Dedifferentiated amniotic fluid mesenchymal stem cell (primary cell): ENCODE measurements at regions not wholly inside any gene's neighbourhood (a gene's known extent, or its start where the extent isn't known, plus 50 kb on each side); places are given as distances from the start of the nearest gene placed in this dataset.
A peak's percentile ranks its signal among the peaks of the same experiment; 100 is the strongest.

Experiments
- DNase-seq: peaks from one replicate; pipeline ENCODE4 v3.0.0-alpha.2; 2016; ENCODE audit errors: extremely low spot score

DNA sequence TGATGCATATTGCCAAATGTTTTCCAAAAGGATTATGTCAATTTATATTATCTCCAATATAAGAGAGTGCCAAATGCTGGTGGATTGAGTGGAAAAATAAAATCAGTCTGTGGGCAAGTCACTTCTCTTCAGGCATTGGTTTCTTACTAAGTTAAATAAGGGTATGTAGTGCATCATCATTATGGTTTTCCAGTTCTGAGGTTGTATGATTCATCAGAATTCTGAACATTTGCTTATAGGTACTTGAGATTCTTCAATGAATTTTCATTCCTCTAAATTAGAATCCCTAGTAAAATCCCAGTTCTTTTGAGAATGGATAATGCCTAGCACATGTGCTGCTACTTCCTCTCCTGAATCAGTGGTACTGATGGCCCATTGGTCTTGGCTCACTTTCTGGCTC, 188.9 kb upstream of the OSR1 start:
- no peak for DNase-seq

DNA sequence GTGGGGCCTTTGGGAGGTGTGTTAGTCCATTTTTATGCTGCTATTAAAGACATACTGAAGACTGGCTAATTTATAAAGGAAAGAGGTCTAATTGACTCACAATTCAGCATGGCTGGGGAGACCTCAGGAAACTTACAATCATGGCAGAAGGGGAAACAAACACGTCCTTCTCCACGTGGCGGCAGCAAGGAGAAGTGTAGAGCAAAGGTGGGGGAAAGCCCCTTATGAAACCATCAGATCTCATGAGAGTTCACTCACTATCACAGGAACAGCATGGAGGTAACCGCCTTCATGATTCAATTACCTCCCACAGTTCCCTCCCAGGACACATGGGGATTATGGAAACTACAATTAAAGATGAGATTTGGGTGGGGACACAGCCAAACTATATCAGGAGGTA, 187.1 kb upstream of the OSR1 start:
- no peak for DNase-seq

DNA sequence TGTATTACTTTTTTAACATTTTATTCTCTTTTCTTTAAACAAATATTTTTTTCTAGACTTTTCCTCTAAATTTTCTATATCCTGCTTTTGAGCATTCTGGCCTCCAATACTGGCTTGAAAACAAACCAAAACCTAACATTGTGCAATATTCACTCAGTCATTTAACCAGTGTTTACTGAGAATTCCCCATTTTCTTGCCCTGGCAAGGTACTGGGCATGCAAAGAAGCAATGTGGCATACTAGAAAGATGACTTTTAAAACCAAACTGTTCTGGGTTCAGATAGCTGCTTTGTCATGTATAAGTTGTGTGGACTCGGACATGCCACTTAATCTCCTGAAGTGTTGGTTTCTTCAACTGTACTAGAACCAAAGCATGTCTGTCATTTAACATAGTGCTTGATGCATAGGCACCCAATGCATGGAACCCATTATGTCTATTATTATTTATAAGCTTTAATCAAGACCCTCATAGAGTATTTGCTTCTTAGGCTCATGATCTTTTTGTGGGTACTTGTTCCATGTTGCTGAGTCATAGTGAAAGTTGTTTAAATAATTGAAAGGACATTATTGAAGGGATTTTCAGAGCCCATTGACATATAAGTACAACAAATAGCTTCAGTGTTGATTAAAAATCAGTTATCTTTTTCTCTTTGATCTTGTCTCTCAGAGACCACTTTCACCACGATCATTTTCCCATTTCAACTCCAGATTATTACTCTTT, 185.4 kb upstream of the OSR1 start:
- no peak for DNase-seq

DNA sequence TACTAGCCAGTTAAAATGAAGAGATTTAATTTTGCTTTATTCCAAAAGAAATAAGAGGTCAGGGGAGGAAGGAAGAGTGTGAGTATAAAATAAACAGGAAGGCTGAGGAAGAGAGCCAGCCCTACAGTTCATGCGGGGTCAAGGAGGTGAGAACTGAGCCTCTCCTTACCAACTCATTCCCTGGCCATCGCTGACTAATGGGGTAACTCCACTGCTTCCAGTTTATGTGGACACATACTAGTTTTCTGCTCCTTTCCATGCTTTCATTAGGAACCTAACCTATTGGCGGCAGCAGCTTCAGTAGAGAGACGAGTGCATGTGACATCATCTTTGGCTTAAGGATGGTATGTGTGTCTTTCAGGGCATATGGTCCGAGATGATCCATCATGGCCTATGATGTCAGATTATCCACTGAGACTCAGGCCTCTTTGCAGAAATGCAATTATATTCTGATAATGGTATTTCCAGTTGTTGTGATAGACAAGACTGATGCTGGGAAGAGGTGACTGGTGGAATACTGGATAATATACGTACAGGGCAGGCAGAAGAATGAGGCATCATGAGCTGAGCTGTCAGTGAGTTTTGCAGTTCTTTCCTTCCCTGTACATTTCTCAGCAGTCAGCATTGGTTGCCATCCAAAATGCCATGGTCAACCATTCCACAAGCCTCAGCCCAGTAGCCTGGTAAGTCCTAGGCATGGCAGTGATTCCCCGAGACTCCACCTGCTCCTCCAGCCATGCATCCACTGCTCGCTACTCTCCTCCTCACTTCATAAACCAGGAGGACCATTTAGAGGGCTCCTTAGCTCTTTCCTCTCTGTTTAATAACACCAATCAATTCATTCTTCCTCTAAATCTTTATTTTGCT, 184.6 kb upstream of the OSR1 start:
- no peak for DNase-seq

DNA sequence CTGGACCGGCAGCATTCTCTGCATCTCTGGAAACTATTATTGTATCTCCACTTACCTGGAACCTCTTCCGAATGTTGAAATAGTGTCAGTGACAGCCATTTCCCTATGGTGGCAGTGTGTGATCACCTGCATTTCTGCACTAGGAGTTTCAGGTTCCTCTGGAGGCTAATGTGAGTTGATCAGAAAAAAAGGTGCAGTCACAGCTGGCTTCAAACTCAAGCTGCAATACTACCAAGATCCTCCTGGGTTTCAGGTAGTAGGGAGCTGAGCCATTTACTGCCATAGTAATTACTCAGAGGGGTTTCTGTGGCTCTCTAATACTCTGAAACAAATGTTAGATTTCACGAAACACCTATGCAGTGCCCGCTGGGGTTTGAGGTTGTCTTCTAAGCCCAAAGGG, 183.5 kb upstream of the OSR1 start:
- DNase-seq = no peak

DNA sequence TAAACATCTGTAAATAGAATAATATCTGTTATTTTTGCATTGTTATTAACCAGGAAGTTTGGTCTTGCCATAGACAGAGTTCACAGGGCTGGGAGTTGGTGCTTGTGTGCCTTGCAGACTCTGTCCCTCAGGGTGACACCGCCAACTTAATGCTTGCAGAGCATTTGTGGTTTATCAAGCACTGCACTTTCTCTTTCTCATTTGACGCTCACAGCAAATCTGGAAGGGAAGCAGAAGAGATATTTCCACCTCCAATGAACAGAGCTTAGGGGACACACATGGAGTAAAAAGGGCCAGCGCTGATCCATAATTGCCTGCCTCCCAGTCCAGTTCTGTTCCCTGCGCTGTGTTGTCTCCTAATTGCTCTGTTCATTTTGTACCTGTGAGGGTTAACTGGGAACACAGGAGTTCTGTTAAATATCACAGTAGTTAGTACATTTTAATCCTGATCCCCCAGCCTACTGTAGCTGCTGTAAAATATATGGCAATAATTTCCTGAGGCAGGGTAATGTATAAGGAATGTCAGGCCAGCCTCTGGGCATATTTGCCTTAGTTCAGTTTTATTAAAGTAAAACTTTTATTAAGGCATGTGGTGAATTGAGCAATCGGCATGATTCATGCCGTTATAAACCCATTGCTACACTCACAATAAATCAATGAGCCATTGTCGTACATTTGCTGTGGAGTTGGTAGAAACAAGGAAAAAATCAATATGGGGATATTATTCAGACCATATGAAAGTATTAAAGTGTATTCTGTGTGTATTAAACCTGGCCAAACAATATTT, 182.5 kb upstream of the OSR1 start:
- peak; percentile 58 for DNase-seq

DNA sequence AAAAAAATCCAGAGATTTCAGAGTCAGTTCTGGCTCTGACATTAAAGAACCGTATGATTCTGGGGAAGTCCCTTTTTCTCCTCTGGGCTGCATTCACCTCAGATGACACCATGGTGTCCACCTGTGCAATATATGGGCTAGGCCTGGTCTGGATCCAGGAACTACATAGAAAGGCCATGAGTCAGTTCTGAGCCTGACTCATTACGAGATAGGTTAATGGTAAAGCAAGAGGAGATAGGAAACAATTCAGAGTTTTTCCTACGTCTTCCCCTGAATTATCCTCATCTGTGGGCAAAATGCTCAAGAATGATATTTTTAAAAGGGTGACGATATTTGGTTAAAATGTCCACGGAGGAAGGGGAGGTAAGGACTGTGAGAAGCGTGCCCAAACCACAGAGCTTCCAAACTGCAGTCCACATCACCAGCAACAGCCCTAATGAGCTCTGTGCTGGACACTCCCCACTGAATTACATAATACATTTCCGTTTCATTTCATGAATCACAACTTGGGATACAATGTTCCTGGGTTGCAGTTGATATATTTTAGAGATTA, 180.1 kb upstream of the OSR1 start:
- DNase-seq = peak; percentile 70

DNA sequence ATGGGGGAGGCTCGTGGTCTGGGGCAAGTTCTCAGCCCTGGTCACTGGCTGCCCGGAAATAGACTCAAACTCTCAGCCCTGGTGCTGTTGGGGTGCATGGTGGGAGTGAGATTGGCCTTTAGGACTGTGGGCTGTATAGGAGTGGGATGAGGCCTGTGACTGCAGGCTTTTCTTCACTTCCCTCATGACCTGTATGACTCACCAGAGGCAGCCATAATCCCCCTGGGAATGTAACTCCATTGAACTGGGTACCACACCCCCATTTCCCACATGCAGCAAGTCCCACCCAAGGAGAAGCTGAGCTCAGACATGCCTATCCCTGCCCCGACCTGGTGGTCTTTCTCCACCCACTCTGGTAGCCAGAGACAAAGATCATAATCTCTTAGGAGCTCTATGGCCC, 177.7 kb upstream of the OSR1 start:
- no peak for DNase-seq

DNA sequence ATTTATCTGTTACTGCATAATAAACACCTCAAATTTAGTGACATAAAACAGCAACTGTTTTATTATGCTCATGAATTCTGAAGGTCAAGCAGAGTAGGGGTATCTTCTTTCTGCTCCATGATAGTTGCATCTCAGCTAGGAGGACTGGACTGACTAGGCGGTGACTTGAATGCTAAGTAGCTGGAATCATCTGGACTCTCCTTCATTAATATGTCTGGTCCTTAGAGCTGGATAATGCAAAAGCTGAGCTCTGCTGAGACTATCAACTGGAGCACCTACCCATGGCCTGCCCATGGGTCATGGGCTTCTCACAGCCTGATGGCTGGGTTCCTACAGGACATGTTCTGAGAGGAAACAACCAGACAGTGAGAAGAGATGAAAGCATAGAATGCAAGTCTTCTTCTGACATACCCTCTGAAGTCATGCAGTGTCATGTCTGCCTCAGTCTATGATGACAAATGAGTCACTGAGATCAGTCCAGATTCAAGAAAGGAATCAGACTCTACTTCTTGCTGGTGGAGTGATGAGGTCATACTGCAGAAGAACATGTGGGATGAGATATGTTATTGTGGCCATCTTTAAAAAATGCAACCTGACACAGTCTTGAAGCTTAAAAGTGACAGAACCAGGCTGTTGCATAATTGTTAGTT, 174.2 kb upstream of the OSR1 start:
- no peak for DNase-seq

DNA sequence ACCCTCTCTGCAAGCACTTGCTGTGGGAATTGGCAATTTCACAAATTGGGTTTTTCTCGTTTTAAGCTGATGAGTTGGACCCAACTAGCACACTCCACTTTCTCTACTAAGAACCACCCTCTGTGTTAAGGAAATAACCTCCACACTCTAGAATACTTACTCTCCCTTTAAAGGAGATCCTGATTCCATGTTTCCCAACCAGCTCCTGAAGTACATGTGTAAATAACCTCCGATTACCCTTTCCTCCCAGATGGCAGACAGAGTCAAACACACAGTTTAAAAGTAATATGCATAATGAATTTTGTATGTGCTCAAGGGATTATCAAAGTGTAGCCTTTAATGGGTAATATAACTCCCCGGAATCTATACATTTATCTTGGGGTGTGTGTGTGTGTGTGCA, 171.3 kb upstream of the OSR1 start:
- no peak for DNase-seq

DNA sequence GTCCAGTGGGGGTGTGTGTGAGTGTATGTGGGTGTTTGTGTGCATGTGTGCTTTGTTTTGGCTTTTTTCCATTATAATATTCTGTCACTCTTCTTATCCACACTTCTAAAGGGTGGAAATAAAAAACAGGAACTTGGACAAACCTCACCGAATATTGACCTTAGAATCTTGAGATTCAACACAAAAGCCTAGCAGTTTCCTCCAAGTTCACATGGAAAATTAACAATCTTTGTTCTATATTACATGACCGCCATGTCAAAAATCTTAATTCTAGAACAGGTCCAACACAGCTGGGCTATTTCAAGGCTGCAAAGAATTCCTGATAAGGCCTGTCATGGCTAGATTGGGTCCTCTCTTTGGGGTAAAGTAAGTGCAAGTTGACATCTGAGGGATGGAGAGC, 169.3 kb upstream of the OSR1 start:
- DNase-seq = no peak

DNA sequence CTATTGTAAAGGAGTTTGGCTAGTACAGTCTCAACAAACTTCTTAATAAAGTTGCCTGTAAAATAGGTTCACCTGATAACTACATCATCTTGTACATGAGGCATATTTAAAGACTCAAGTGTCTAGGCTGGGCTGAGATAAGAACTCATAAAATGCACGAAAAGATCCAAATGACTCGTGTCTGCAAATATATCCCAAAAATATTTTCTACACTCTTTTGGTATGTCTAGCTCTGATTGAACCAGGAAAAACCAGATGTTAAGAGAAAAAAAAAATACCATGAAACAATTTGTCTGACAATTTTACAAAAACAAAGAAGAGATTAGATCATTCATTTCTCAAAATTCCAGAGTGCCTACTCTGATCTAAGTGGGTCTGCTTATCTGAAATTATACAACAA, 166.9 kb upstream of the OSR1 start:
- DNase-seq = no peak

DNA sequence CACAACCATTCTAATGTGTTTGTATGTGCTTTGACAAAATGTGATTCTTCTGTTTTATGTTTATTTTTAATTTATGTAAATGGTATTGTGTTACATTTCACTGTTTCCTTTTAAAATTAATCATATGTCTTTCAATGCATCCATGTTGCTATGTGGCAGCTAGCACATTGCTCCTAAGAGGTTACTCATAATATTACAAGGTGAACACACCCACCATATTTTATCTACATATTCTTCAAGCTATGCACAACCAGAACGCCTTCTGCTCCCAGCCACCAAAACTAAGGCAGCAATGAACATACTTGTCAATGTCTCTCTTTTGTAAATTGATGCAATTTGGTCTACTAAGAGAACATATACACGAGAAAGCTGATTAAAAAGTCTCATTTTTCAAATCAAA, 160.6 kb upstream of the OSR1 start:
- DNase-seq = no peak

DNA sequence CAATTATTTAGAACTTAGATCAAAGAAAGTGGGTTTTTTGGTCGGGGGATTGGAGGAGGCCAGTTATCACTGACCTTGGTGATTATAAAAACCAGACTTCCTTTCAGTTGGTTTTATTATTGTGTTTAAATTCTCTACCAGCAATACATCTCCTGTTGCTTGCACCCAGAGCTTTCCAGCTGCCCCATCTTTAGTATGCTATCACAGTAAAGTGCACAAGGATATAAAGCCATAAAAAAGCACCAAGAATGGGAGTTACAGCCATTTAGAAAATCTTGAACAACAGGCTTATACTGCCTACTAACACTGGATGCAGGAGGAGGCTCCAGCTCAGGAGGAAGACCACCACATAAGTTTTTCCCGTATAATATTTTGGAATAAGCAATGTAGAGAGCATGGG, 148.7 kb upstream of the OSR1 start:
- no peak for DNase-seq

DNA sequence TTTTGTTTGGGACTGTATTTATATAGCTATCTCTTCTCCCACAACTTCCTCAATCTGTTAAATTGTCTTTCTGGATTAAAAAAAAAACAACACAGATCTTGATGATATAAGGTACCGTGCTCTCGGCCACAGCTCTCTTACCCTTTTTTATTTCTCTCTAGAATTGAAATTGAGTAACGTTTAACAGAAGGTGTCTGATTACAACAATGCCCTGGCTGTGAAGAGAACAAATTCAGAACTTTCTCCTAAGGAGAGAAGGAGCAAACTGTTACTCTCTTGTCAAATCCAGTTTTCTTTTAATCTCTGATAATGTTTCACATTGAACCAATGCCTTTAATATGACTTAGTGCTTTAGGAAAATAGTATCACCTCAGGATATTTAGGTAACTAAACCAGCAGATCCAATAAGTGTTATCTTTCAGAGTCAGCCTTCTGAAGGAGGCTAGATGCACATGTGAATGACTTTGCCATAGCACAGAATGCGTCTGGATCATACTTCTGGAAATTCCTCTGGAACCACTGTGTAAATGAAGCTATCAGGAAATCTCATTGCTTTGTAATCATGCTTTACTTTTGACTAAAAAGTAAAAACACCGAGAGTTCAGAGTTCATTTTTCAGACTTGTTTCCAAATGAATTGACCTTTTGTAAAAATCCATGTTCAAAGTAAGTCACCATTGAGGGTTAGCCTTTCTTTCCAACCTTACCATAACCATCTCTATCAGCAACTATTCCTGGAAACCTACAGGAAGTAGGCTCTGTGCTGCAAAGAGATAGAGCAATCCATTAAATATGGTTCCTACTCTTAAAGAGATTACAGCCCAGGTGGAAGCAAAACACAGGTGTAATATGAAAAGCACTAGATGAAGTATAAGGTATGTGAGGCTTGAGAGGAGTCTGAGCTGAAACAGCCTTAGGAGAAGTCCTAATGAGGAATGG, 147.0 kb upstream of the OSR1 start:
- no peak for DNase-seq

DNA sequence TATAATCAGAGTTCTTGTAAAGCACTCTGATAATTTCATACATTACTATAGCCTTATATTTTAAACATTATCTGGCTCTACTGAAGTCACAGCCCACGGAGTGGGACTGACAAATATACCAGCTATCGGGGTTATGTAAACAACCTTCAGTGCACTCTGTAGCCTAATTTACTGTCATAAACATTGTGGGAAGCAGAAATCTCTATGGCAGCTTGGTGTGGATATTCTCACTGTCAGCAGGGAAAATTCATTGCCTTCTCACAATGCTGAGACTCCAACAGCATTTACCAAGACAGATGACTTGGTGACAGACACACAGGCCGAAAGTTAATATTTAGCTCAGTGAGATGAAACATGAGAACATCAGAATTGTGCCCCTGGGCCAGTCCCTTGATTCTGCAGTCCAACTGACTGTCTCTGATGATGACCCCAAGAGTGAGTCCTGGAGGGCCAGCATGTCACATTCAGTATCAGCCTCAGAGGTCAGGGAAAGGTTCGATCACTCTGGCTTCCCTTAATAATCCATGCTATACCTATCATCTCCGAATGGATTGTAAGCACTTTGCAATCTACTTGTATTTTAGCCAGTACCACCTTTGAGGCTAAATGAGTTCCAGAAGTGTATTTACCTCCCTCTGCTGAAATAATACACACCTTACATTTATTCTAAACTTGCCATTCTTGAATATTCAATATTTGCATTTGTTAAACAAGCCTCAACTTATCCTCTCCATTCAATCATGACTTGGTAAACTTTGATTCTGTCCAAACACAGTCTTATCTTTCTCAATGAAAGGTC, 146.2 kb upstream of the OSR1 start:
- DNase-seq = no peak

DNA sequence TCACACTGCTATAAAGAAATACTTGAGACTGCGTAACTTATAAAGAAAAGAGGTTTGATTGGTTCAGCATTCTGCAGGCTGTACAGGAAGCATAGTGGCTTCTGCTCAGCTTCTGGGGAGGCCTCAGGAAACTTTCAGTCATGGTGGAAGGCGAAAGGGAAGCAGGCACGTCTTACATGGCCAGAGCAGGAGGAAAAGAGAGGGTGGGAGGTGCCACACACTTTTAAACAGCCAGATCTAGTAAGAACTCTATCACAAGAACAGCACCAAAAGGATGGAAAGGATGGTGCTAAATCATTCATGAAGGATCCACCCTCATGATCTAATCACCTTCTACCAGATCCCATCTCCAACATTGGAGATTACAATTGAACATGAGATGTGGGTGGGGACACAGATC, 145.5 kb upstream of the OSR1 start:
- no peak for DNase-seq

DNA sequence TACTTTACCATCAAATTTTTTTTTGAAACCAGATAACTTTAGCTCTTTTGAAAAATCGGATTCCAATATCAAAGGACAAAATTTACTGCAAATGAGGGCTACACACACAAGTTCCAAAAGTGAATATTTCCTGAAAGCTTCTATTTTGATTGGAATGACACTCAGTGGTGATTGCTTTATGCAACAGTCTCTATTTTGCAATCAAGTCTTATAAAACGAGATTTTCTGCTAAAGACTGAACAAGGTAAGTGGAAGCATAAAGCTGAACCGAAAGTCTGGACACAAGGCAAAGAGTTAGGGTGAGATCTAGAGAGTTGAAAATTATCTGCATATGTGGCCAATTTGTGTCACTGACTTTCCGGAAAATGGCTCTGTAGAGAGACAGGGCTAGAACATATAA, 145.0 kb upstream of the OSR1 start:
- no peak for DNase-seq

DNA sequence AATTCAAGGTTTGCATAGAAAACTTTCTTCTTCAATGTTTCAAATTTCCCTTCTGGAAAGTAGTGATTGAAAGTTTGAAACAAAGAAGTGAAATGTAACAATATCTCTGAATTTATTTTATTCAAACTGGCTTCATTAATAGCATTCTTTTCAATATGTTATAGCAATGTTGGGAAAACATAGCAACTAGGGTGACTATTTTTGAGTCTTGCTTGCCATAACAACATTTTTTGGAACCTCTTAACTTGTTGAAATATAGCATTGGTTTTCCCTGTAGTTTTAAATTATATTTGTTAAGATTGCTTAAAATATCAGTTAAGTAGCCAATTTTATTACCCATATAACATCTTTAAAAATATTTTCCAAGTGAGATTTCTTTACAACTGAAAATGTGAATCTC, 141.7 kb upstream of the OSR1 start:
- DNase-seq = no peak

DNA sequence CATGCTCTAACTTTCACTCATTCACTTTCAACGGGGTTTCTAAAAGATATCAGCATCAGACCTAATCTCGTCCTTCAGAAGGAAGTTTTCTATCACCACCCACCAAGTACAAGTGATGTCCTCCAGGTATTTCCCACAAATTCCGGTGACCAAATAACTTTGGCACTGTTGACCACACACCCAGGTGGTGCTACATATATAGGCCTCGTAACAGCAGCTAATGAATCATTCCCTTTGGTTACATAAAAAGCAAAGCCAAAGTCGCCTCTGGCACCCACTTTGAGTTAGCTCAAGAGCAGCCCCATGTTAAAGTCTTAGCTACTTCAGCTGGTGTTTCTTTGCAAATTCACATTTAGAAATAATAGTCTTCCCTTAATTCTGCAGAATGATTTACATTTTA, 138.2 kb upstream of the OSR1 start:
- DNase-seq = no peak
